Stimulated activated CD8-positive, alpha-beta memory T cell treated with anti-CD3 and anti-CD28 coated beads, Interleukin-15, amount 100 ng/mL, for 1 hour (primary cell): ENCODE measurements at regions not wholly inside any gene's neighbourhood (a gene's known extent, or its start where the extent isn't known, plus 50 kb on each side); places are given as distances from the start of the nearest gene placed in this dataset.

Experiments
- DNase-seq: peaks from one replicate; pipeline ENCODE4 v3.0.0-alpha.2; 2020; ENCODE audit warnings: low read depth

GRCh38 chr10:83252596-83252995, 886.7 kb upstream of the GHITM start:
- no peak for DNase-seq

DNA sequence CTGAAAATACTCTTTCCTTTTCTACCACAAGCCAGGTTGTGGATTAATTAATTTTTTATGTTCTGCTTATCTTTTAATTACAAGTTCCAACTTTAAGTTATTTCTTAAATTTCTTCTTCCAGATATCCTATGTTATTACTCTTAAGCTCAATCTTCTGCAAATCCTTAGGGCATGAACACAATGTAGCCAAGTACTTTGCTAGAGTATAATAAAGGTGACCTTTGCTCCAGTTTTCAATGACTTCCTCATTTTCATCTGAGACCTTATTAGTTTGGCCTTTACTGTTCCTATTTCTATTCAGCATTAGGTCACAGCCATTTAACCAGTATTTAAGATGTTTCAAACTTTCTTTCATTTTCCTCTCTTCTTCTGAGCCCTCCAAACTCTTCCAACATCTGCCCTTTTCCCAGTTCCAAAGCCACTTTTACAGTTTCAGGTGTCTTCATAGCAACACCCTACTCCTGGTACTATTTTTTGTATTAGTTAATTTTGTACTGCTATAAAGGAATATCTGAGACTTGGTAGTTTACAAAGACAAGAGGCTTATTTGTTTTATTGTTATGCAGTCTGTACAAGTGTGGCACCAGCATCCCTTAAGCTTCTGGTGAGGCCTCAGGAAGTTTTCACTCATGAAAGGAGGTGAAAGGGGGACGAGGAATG, 886.2 kb upstream of the GHITM start:
- DNase-seq: no peak

GRCh38 chr10:83254698-83255097, 884.6 kb upstream of the GHITM start:
- no peak for DNase-seq

DNA sequence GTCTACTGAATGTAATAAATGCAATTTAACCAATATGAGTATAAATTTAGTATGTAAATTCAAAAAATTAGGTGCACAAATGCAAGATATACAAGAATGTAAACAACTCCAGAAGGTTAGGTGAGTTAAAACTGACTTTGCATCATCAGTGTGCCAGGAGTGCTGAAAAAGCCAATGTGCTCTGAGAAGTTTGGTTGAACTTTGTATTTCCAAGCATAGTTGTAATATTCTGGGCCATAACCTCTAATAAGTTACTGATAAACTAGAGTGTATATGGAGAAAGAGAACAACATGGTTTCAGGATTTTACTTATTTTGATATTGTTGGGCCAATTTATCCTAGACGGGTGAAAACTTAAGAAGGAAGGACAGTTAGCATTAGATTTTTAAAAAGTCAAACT, 876.9 kb upstream of the GHITM start:
- DNase-seq: no peak

GRCh38 chr10:83272666-83273434, 866.5 kb upstream of the GHITM start:
- DNase-seq: no peak

GRCh38 chr10:83274088-83274487, 865.2 kb upstream of the GHITM start:
- DNase-seq: no peak

DNA sequence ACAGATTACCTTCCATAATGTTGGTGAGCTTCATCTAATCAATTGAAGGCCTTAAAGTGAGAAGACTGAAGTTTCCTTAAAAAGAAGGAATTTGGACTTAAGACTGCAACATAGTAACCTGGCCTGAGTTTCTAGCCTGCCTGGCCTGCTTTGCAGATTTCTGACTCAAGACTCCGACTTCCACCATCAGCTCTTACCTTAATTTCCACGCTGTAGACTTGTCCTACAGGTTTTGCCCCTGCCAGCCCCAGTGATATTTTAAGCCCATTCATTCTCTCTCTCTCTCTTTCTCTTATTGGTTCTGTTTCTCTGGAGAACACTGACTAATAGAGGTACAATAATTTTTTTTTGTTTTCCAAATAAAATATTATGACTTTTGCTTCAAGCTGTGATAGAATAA, 862.3 kb upstream of the GHITM start:
- DNase-seq: no peak

GRCh38 chr10:83283151-83283550, 856.2 kb upstream of the GHITM start:
- no peak for DNase-seq

GRCh38 chr10:83287374-83287773, 851.9 kb upstream of the GHITM start:
- DNase-seq: no peak

GRCh38 chr10:83289373-83289772, 849.9 kb upstream of the GHITM start:
- DNase-seq: no peak

DNA sequence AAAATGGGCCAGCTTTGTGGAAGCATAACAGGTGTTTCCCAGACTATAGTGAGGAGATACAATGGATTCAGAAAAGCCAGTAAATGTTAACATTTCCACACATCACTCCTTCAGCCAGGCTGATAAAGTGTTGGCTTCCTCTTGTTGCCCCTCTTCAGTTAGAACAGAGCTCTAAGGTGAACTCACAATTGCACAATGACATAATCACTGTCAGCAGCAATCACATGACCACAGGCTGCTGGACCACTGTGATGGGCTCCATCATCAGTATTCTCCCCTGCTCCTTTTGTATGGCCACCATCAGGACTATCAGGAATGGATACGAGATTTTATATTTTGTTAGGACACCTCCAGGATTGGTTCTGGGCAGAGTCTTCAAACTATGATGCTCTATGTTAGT, 849.4 kb upstream of the GHITM start:
- no peak for DNase-seq

GRCh38 chr10:83301732-83302131, 837.6 kb upstream of the GHITM start:
- no peak for DNase-seq

DNA sequence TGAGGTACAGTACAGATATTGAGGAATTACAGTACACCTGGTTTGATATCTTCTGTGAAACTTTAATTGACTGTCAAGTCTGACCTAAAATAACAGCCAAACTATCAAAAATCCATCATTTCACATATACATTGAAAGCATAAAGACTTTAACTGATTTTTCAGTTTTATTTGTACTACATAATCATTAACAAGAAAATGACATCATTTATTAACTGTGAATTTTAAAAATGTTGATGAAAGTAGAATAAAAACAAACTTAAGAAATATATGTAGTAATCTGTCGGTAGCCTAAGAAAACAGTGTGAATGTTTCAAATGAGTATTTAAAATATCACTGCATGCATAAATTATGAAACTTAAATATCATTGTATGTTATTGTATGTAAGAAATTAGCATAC, 836.7 kb upstream of the GHITM start:
- DNase-seq: no peak

GRCh38 chr10:83310688-83311087, 828.6 kb upstream of the GHITM start:
- no peak for DNase-seq

DNA sequence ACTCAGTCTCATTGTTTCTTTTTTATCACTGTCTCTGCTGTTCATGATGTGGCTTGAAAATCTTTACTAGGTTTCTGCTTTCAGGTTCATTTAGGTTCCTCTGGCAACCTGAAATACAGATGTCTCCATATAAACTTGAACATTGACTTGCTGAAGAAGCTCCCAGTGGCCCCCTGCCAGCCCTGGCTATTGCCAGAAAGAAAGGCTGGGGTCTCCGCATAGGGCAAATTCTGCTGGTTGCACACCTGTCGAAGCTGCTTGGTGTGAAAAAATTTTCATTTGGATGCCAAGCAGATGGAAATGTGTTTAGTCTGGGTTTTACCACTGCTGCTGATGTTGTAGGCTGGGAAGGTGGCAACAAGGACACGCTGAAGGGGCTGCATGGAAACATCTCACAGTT, 826.7 kb upstream of the GHITM start:
- no peak for DNase-seq

DNA sequence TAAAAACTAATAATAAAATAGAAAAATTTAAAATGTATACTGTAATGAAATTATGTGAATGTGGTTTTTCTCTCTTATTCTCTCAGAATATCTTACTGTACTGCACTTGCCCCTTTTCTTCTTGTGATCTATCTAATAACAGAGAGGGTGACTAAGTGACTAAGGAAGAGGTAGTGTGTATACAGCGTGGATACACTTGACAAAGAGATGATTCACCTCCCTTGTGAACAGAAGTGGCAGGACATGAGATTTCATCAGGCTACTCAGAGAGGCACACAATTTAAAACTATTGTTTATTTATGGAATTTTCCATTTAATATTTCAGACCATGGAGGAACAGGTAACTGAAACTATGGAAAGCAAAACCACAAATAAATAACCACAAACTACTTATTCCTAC, 806.6 kb upstream of the GHITM start:
- DNase-seq: no peak

GRCh38 chr10:83333566-83333965, 805.7 kb upstream of the GHITM start:
- DNase-seq: no peak

GRCh38 chr10:83343676-83344075, 795.6 kb upstream of the GHITM start:
- DNase-seq: no peak

DNA sequence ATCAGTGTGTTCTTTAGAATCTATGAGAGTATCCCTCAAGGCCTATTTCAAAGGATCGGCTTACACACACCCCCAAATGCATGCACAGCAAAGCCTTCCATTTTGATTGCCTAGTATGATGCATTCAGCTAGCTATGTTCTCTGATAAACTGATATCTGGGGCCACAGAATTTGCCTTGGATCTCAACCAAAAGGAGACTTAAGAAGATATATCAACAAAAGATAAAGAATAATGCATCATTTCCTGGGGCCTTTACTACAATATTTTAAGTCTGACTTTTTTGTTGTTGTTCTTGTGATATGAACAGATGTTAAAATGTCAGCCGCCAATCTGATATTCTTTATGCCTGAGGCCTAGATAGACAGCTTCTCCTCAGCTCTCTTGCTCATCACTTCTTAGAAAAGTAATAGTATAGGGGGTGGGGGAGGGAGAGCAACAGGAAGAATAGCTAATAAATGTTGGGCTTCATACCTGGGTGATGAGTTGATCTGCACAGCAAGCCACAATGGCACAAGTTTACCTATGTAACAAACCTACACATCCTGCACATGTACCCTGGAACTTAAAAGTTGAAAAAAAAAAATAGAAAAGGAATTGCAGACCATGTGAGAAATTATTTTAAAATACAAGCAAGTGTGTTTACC, 792.9 kb upstream of the GHITM start:
- no peak for DNase-seq

DNA sequence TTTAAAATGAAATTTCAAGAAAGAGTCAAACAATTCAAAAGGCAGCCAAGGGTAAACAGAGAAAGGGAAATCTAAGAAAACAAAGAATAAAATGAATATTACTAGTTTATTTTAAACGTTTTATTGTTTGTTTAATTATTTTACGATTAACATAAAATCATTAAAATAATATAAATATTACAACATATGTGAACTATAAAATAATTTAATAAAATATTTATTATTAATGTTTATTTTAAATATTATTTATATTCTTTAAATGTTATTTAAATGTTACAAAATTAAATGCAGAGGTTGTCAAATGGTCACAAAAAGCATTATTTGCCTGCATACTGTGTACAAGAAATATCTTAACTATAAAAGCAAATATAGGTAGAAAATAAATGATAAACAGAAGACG, 786.7 kb upstream of the GHITM start:
- no peak for DNase-seq

DNA sequence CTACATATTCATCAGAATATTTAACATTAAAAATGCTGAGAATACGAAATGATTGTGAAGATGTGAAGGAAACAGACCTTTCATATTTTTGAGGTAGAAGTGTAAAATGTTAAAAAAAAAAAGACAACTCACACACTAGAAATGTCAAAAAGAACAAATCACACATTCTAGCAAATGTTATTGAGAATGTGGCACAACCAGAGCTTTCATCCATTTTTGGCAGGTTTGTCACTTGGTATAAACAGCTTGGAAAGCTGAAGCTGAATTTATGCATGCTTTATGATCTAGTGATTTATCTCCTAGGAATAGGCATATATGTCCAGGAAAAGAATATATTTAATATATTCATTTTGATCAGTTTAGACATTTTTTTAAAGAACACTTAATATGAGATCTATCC, 784.9 kb upstream of the GHITM start:
- no peak for DNase-seq

- DNase-seq: no peak
Observed at GRCh38 chr10:83357004-83357403, 782.3 kb upstream of the GHITM start.

- DNase-seq: no peak
Observed at GRCh38 chr10:83357627-83358026, 781.7 kb upstream of the GHITM start.
